HEK293 (cell line): ENCODE measurements at regions not wholly inside any gene's neighbourhood (a gene's known extent, or its start where the extent isn't known, plus 50 kb on each side); places are given as distances from the start of the nearest gene placed in this dataset.

ENCODE experiments used
- CTCF ChIA-PET: fragments of 350-600 bp; formaldehyde crosslinking; extraction: SDS; loops from one replicate; lab custom pipeline; 2021; ENCODE audit warnings: antibody characterized with exemption; lab: Yijun Ruan, JAX
- POLR2A ChIA-PET: fragments of 300-600 bp; formaldehyde crosslinking; extraction: SDS; loops from one replicate; lab custom pipeline; 2020; ENCODE audit warnings: antibody characterized with exemption, inconsistent platforms; lab: Yijun Ruan, JAX
- H3K27ac ChIP-seq: fragments of 200-500 bp; sonication (Bioruptor generic); 2 replicates; pipeline ENCODE4 v1.5.1; 2014; ENCODE audit warnings: low read depth, low read length, control low read depth, inconsistent platforms; ENCODE audit errors: extremely low read depth
- H3K36me3 ChIP-seq, 2 experiments: fragments of 200-500 bp in 1 of 2; sonication (Bioruptor generic) in 1 of 2; 1 replicate in 1 of 2; 2 replicates in 1 of 2; pipeline ENCODE4 v1.5.1; 2014 to 2017; ENCODE audit warnings: inconsistent platforms in 2 of 2, low read length in 2 of 2; ENCODE audit not compliant: control insufficient read depth in 2 of 2, insufficient read depth in 1 of 2
- H3K4me1 ChIP-seq: fragments of 200-500 bp; sonication (Bioruptor generic); 2 replicates; pipeline ENCODE4 v1.5.1; 2014; ENCODE audit warnings: mild to moderate bottlenecking, low read length, inconsistent platforms; ENCODE audit not compliant: control insufficient read depth, insufficient read depth
- H3K4me3 ChIP-seq: 2 replicates; pipeline ENCODE4 v1.5.1; 2011; ENCODE audit warnings: low read depth, mild to moderate bottlenecking, control low read depth, low read length, moderate library complexity
- H3K9me3 ChIP-seq: fragments of 200-500 bp; sonication (Bioruptor generic); 2 replicates; pipeline ENCODE4 v1.5.1; 2014; ENCODE audit warnings: low read depth, low read length, inconsistent platforms; ENCODE audit not compliant: control insufficient read depth, insufficient read depth
- EGR2 ChIP-seq: fragments of 450-650 bp; formaldehyde crosslinking; IDR thresholded peaks from 2 replicates; pipeline ENCODE4 v1.5.1; 2016; ENCODE audit warnings: low read depth, missing biosample characterization, missing genetic modification characterization
- IKZF3 ChIP-seq: fragments of 450-650 bp; IDR thresholded peaks from 2 replicates; pipeline ENCODE4 v1.5.0; 2018; ENCODE audit warnings: missing biosample characterization, mild to moderate bottlenecking, missing genetic modification characterization, moderate library complexity
- KLF7 ChIP-seq: fragments of 450-650 bp; formaldehyde crosslinking; IDR thresholded peaks from 2 replicates; pipeline ENCODE4 v1.5.1; 2016; ENCODE audit warnings: missing biosample characterization, missing genetic modification characterization, borderline replicate concordance
- PRDM1 ChIP-seq: fragments of 450-650 bp; formaldehyde crosslinking; IDR thresholded peaks from 2 replicates; pipeline ENCODE4; 2016; ENCODE audit warnings: missing biosample characterization, missing genetic modification characterization
- SCRT2 ChIP-seq: fragments of 450-650 bp; formaldehyde crosslinking; IDR thresholded peaks from 2 replicates; pipeline ENCODE4 v1.5.1; 2016; ENCODE audit warnings: missing biosample characterization, missing genetic modification characterization
- SP3 ChIP-seq: fragments of 450-650 bp; formaldehyde crosslinking; IDR thresholded peaks from 2 replicates; pipeline ENCODE4 v1.5.1; 2016; ENCODE audit warnings: missing biosample characterization, missing genetic modification characterization
- SP7 ChIP-seq: fragments of 450-650 bp; formaldehyde crosslinking; IDR thresholded peaks from 2 replicates; pipeline ENCODE4 v1.5.1; 2016; ENCODE audit warnings: missing biosample characterization, missing genetic modification characterization
- TRIM28 ChIP-seq: IDR thresholded peaks from 2 replicates; pipeline ENCODE4 v1.6.1; 2011; ENCODE audit warnings: low read length, control low read depth, borderline replicate concordance
- ZBTB17 ChIP-seq: fragments of 450-650 bp; formaldehyde crosslinking; IDR thresholded peaks from 2 replicates; pipeline ENCODE4 v1.5.1; 2016; ENCODE audit warnings: missing biosample characterization, missing genetic modification characterization
- ZBTB20 ChIP-seq: fragments of 450-650 bp; formaldehyde crosslinking; IDR thresholded peaks from 2 replicates; pipeline ENCODE4 v1.5.1; 2016; ENCODE audit warnings: missing biosample characterization, missing genetic modification characterization
- ZBTB21 ChIP-seq: fragments of 450-650 bp; formaldehyde crosslinking; IDR thresholded peaks from 2 replicates; pipeline ENCODE4 v1.5.1; 2017; ENCODE audit warnings: missing biosample characterization, missing genetic modification characterization
- ZFP37 ChIP-seq: fragments of 450-650 bp; formaldehyde crosslinking; IDR thresholded peaks from 2 replicates; pipeline ENCODE4 v1.5.1; 2016; ENCODE audit warnings: missing biosample characterization, missing genetic modification characterization
- ZNF114 ChIP-seq: fragments of 450-650 bp; formaldehyde crosslinking; IDR thresholded peaks from 2 replicates; pipeline ENCODE4 v1.5.0; 2017; ENCODE audit warnings: missing biosample characterization, missing genetic modification characterization
- ZNF132 ChIP-seq: fragments of 450-650 bp; formaldehyde crosslinking; IDR thresholded peaks from 2 replicates; pipeline ENCODE4 v1.5.1; 2017; ENCODE audit warnings: missing biosample characterization, missing genetic modification characterization, borderline replicate concordance
- ZNF133 ChIP-seq: fragments of 450-650 bp; formaldehyde crosslinking; IDR thresholded peaks from 2 replicates; pipeline ENCODE4 v1.5.1; 2016; ENCODE audit warnings: missing biosample characterization, missing genetic modification characterization
- ZNF140 ChIP-seq: fragments of 450-650 bp; formaldehyde crosslinking; IDR thresholded peaks from 2 replicates; pipeline ENCODE4 v1.5.1; 2016; ENCODE audit warnings: missing biosample characterization, missing genetic modification characterization
- ZNF2 ChIP-seq: fragments of 450-650 bp; formaldehyde crosslinking; IDR thresholded peaks from 2 replicates; pipeline ENCODE4 v1.5.1; 2016; ENCODE audit warnings: missing biosample characterization, missing genetic modification characterization
- ZNF266 ChIP-seq: fragments of 450-650 bp; formaldehyde crosslinking; IDR thresholded peaks from 2 replicates; pipeline ENCODE4 v1.5.1; 2016; ENCODE audit warnings: missing biosample characterization, missing genetic modification characterization, low read depth
- ZNF350 ChIP-seq: fragments of 450-650 bp; formaldehyde crosslinking; IDR thresholded peaks from 2 replicates; pipeline ENCODE4 v1.5.0; 2017; ENCODE audit warnings: missing biosample characterization, mild to moderate bottlenecking, missing genetic modification characterization
- ZNF561 ChIP-seq: fragments of 450-650 bp; IDR thresholded peaks from 2 replicates; pipeline ENCODE4 v1.5.1; 2018; ENCODE audit warnings: missing biosample characterization, missing genetic modification characterization, borderline replicate concordance
- ZNF610 ChIP-seq: fragments of 450-650 bp; formaldehyde crosslinking; IDR thresholded peaks from 2 replicates; pipeline ENCODE4 v1.5.1; 2016; ENCODE audit warnings: missing biosample characterization, missing genetic modification characterization, borderline replicate concordance
- ZNF621 ChIP-seq: fragments of 450-650 bp; formaldehyde crosslinking; IDR thresholded peaks from 2 replicates; pipeline ENCODE4 v1.5.1; 2017; ENCODE audit warnings: missing biosample characterization, missing genetic modification characterization
- ZNF670 ChIP-seq: fragments of 450-650 bp; formaldehyde crosslinking; IDR thresholded peaks from 2 replicates; pipeline ENCODE4 v1.5.1; 2016; ENCODE audit warnings: missing biosample characterization, missing genetic modification characterization, low read depth
- ZNF677 ChIP-seq: fragments of 450-650 bp; IDR thresholded peaks from 2 replicates; pipeline ENCODE4 v1.5.0; 2018; ENCODE audit warnings: missing biosample characterization, mild to moderate bottlenecking, missing genetic modification characterization, moderate library complexity
- ZNF791 ChIP-seq: fragments of 450-650 bp; formaldehyde crosslinking; IDR thresholded peaks from 2 replicates; pipeline ENCODE4 v1.5.1; 2016; ENCODE audit warnings: missing biosample characterization, missing genetic modification characterization
- ZNF837 ChIP-seq: fragments of 450-650 bp; formaldehyde crosslinking; IDR thresholded peaks from 2 replicates; pipeline ENCODE4 v1.5.1; 2016; ENCODE audit warnings: missing biosample characterization, missing genetic modification characterization
- ZNF843 ChIP-seq: fragments of 450-650 bp; formaldehyde crosslinking; IDR thresholded peaks from 2 replicates; pipeline ENCODE4 v1.5.1; 2016; ENCODE audit warnings: missing biosample characterization, missing genetic modification characterization
- TF ChIP-seq, protein P1 (sequence below): fragments of 450-650 bp; formaldehyde crosslinking; IDR thresholded peaks from 2 replicates; pipeline ENCODE4 v1.5.1; 2016; ENCODE audit warnings: missing biosample characterization, missing genetic modification characterization
- TF ChIP-seq, protein P2 (sequence below): fragments of 450-650 bp; formaldehyde crosslinking; IDR thresholded peaks from 2 replicates; pipeline ENCODE4 v1.5.1; 2017; ENCODE audit warnings: missing biosample characterization, mild to moderate bottlenecking, missing genetic modification characterization, moderate library complexity
- TF ChIP-seq, protein P3 (sequence below): fragments of 450-650 bp; formaldehyde crosslinking; IDR thresholded peaks from 2 replicates; pipeline ENCODE4 v1.5.0; 2017; ENCODE audit warnings: missing biosample characterization, missing genetic modification characterization, borderline replicate concordance
- TF ChIP-seq, protein P4 (sequence below): fragments of 450-650 bp; formaldehyde crosslinking; IDR thresholded peaks from 2 replicates; pipeline ENCODE4 v1.5.1; 2016; ENCODE audit warnings: missing biosample characterization, missing genetic modification characterization
- TF ChIP-seq, protein P5 (sequence below): fragments of 450-650 bp; formaldehyde crosslinking; IDR thresholded peaks from 2 replicates; pipeline ENCODE4 v1.5.1; 2016; ENCODE audit warnings: missing biosample characterization, missing genetic modification characterization

DNA sequence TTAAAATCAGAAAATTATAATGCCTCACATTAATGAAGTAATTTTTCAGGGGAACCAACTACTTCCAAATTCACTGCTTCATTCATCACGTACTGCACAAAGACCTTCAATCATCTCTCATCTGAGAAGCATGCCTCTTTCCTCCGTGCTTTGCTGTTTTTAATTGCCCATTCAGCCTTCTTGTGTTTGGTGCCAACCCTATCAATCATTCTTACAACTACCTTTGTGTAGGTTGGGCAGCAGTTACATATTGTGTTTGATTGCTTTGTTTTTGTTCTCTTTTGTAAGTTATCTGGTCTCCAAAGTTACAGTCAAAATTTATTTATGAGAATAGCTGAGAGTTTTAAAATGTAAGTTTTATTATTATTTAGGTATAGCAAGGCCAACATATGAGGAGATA lies 549.0 kb upstream of the SLC8A1 start (continued):
- TF ChIP-seq SCRT2 (tag by site-specific recombination) = no peak
- no peak for TF ChIP-seq ZNF2
- no peak for TF ChIP-seq ZBTB20 (tag by site-specific recombination)
- TF ChIP-seq TRIM28 = no peak
- TF ChIP-seq ZNF561 (tag by site-specific recombination) = no peak
- TF ChIP-seq ZFP37 = no peak

DNA sequence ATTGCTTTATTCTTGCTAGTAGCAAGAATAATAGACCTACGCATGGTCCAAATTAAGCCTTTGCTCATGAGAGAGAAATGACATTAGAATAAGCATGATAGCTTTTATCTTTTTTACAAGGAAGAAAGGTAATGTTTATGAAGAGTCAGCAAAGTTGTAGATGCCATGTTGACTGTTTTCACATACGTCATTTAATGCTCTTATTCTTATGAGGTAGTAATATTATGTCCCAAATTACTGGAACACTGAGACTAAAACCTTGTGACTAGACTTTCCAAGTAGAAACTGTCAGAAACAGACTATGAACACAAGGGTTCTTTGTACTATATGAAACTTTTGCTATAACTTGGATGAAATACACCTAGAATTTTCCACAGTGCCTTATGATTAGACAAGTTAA lies 552.8 kb upstream of the SLC8A1 start:
- ChIA-PET CTCF (interaction anchor here (0.6 to 0.7 kb wide), 2 partner anchors 10 to 610 kb away, joined by 3 to 5 read pairs; no protein-coding TSS in a partner anchor), POLR2A (no interaction called here)
- no peak overlapping the region for H3K27ac ChIP-seq

DNA sequence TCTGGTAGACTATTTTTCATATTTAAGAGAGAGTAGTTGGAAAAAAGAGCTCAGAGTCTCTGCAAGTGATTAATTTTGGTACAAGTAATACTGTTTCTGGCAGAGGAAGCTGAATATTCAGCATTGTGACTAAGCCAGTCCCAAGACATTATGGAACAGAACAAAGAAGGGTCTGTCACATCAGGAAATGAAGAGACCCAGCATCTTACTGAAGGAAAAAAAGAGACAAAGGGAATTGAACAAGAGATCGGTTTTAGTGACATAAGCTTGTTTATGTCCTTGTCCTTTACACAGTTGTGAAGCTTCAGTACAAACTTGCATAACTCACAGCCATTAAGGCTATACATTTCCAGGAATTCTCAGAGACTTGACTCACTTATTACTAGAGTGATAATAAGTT lies 568.5 kb upstream of the SLC8A1 start:
- CTCF ChIA-PET = no interaction called here
- no peaks in the 10 kb centered on the region for H3K36me3 ChIP-seq
- no peaks in the 10 kb centered on the region for H3K4me1 ChIP-seq
- no peak overlapping the region for H3K27ac ChIP-seq
- POLR2A ChIA-PET = no interaction called here
- H3K9me3 ChIP-seq = no peaks in the 10 kb centered on the region
- no peak overlapping the region for H3K4me3 ChIP-seq
- TF ChIP-seq ZNF140 (no peak), ZNF677 (no peak), ZNF843 (no peak), ZNF133 (tag by site-specific recombination) (no peak), ZNF621 (tag by site-specific recombination) (no peak), EGR2 (tag by site-specific recombination) (no peak), ZNF837 (no peak), KLF7 (tag by site-specific recombination) (no peak), ZNF791 (tag by site-specific recombination) (no peak), IKZF3 (tag by site-specific recombination) (no peak), SP3 (tag by site-specific recombination) (no peak)
- TF ChIP-seq, protein P1, sequence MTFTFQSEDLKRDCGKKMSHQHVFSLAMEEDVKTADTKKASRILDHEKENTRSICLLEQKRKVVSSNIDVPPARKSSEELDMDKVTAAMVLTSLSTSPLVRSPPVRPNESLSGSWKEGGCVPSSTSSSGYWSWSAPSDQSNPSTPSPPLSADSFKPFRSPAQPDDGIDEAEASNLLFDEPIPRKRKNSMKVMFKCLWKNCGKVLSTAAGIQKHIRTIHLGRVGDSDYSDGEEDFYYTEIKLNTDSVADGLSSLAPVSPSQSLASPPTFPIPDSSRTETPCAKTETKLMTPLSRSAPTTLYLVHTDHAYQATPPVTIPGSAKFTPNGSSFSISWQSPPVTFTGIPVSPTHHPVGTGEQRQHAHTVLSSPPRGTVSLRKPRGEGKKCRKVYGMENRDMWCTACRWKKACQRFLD (tag by site-specific recombination) = no peak
- TF ChIP-seq, protein P2, sequence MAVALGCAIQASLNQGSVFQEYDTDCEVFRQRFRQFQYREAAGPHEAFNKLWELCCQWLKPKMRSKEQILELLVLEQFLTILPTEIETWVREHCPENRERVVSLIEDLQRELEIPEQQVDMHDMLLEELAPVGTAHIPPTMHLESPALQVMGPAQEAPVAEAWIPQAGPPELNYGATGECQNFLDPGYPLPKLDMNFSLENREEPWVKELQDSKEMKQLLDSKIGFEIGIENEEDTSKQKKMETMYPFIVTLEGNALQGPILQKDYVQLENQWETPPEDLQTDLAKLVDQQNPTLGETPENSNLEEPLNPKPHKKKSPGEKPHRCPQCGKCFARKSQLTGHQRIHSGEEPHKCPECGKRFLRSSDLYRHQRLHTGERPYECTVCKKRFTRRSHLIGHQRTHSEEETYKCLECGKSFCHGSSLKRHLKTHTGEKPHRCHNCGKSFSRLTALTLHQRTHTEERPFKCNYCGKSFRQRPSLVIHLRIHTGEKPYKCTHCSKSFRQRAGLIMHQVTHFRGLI (tag by site-specific recombination) = no peak
- TF ChIP-seq, protein P3, sequence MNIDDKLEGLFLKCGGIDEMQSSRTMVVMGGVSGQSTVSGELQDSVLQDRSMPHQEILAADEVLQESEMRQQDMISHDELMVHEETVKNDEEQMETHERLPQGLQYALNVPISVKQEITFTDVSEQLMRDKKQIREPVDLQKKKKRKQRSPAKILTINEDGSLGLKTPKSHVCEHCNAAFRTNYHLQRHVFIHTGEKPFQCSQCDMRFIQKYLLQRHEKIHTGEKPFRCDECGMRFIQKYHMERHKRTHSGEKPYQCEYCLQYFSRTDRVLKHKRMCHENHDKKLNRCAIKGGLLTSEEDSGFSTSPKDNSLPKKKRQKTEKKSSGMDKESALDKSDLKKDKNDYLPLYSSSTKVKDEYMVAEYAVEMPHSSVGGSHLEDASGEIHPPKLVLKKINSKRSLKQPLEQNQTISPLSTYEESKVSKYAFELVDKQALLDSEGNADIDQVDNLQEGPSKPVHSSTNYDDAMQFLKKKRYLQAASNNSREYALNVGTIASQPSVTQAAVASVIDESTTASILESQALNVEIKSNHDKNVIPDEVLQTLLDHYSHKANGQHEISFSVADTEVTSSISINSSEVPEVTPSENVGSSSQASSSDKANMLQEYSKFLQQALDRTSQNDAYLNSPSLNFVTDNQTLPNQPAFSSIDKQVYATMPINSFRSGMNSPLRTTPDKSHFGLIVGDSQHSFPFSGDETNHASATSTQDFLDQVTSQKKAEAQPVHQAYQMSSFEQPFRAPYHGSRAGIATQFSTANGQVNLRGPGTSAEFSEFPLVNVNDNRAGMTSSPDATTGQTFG (tag by site-specific recombination) = no peak

More for the DNA sequence above, 552.8 kb upstream of the SLC8A1 start:
- Histone ChIP-seq H3K4me1 (no peaks in the 10 kb centered on the region), H3K4me3 (no peak overlapping the region), H3K9me3 (no peaks in the 10 kb centered on the region), H3K36me3 (no peaks in the 10 kb centered on the region)
- no peak for TF ChIP-seq PRDM1 (tag by site-specific recombination)
- no peak for TF ChIP-seq SP7 (tag by site-specific recombination)
- no peak for TF ChIP-seq ZNF670 (tag by site-specific recombination)
- no peak for TF ChIP-seq ZBTB17 (tag by site-specific recombination)
- TF ChIP-seq ZNF610 (tag by site-specific recombination) = no peak
- TF ChIP-seq, protein P4, sequence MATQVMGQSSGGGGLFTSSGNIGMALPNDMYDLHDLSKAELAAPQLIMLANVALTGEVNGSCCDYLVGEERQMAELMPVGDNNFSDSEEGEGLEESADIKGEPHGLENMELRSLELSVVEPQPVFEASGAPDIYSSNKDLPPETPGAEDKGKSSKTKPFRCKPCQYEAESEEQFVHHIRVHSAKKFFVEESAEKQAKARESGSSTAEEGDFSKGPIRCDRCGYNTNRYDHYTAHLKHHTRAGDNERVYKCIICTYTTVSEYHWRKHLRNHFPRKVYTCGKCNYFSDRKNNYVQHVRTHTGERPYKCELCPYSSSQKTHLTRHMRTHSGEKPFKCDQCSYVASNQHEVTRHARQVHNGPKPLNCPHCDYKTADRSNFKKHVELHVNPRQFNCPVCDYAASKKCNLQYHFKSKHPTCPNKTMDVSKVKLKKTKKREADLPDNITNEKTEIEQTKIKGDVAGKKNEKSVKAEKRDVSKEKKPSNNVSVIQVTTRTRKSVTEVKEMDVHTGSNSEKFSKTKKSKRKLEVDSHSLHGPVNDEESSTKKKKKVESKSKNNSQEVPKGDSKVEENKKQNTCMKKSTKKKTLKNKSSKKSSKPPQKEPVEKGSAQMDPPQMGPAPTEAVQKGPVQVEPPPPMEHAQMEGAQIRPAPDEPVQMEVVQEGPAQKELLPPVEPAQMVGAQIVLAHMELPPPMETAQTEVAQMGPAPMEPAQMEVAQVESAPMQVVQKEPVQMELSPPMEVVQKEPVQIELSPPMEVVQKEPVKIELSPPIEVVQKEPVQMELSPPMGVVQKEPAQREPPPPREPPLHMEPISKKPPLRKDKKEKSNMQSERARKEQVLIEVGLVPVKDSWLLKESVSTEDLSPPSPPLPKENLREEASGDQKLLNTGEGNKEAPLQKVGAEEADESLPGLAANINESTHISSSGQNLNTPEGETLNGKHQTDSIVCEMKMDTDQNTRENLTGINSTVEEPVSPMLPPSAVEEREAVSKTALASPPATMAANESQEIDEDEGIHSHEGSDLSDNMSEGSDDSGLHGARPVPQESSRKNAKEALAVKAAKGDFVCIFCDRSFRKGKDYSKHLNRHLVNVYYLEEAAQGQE (tag by site-specific recombination) = no peak
- no peak for TF ChIP-seq ZNF561 (tag by site-specific recombination)
- no peak for TF ChIP-seq ZBTB21
- TF ChIP-seq ZNF266 (tag by site-specific recombination) = no peak
- TF ChIP-seq ZNF114 (tag by site-specific recombination) = no peak
- TF ChIP-seq SP3 (tag by site-specific recombination) = no peak
- TF ChIP-seq ZNF132 (tag by site-specific recombination) = no peak
- no peak for TF ChIP-seq ZNF350
- TF ChIP-seq, protein P5, sequence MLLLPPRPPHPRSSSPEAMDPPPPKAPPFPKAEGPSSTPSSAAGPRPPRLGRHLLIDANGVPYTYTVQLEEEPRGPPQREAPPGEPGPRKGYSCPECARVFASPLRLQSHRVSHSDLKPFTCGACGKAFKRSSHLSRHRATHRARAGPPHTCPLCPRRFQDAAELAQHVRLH (tag by site-specific recombination) = no peak
